Peyer's patch (tissue), 4 donors: ENCODE measurements at regions not wholly inside any gene's neighbourhood (a gene's known extent, or its start where the extent isn't known, plus 50 kb on each side); places are given as distances from the start of the nearest gene placed in this dataset.

Source experiments
- POLR2A ChIP-seq, 2 donors: fragments of 450-650 bp; IDR thresholded peaks; one replicate each; pipeline ENCODE4 v1.5.1; 2017; ENCODE audit warnings: antibody characterized with exemption in 2 of 2, mild to moderate bottlenecking in 2 of 2, moderate library complexity in 2 of 2
- TF ChIP-seq, protein P1 (sequence below), 6 experiments: fragments of 450-650 bp in 4 of 6; fragments of 200-600 bp in 2 of 6; sonication (generic) in 1 of 6; IDR thresholded peaks; one replicate each; pipeline ENCODE4 v1.5.1; 2017 to 2019; ENCODE audit warnings: antibody characterized with exemption in 6 of 6, mild to moderate bottlenecking in 3 of 6, moderate library complexity in 1 of 6

DNA sequence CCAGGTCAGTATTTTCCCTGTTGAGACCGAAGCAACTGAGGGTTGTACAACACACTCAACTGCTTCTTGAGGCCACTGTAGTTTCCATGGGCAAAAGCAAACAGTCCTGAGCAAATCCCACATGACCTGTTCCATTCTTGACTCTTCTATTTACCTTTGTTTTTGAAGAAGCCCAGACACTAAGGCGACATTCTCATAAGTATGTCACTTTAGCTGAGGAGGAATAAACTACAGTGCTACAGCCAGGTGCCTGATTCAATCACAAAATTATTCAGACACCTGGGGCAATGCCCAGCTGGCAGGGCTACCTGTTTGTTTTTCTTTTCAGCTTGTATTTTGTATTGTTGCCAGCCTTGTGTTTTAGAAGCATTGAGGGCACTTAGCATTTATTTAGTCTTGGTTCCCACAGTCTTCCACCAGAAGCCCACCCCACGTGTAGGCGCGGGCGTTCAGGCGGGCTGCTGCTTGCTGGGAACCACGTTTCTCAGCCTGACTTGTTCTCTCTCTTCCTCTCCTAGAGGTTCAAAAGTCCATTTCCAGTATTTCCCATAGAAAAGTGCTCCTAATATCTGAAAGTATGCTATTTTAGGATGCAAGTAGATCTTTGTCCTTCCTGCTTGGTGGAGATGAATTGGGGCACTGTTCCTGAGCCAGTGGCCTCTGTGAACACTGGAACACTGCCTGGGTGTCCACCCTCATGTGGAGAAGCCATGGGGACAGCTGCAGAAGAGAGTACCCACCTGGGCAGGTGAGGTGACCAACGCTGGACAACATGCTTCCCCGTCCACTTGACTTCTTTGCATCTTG is 99.0 kb upstream of the COPS8 start:
- TF ChIP-seq, protein P1, sequence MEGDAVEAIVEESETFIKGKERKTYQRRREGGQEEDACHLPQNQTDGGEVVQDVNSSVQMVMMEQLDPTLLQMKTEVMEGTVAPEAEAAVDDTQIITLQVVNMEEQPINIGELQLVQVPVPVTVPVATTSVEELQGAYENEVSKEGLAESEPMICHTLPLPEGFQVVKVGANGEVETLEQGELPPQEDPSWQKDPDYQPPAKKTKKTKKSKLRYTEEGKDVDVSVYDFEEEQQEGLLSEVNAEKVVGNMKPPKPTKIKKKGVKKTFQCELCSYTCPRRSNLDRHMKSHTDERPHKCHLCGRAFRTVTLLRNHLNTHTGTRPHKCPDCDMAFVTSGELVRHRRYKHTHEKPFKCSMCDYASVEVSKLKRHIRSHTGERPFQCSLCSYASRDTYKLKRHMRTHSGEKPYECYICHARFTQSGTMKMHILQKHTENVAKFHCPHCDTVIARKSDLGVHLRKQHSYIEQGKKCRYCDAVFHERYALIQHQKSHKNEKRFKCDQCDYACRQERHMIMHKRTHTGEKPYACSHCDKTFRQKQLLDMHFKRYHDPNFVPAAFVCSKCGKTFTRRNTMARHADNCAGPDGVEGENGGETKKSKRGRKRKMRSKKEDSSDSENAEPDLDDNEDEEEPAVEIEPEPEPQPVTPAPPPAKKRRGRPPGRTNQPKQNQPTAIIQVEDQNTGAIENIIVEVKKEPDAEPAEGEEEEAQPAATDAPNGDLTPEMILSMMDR (IDR thresholded peaks at IDR 0.05) = no peak
- TF ChIP-seq POLR2A (IDR thresholded peaks at IDR 0.05) = no peak
